OCI-LY3 (cell line): ENCODE measurements at regions not wholly inside any gene's neighbourhood (a gene's known extent, or its start where the extent isn't known, plus 50 kb on each side); places are given as distances from the start of the nearest gene placed in this dataset.
"Not testable (repeated sequence)": the region's sequence is repeated elsewhere in the genome, so short reads cannot be mapped to it uniquely, and the experiment has no call there.

Source experiments
- CTCF ChIP-seq: fragments of 200-600, 300-600 bp; sonication (generic); IDR thresholded peaks from 2 replicates; pipeline ENCODE4 v1.5.1; 2014; ENCODE audit warnings: antibody characterized with exemption, low read length, low read depth
- EZH2phosphoT487 ChIP-seq: fragments of 200-600 bp; shearing (Covaris generic); IDR thresholded peaks from 2 replicates; pipeline ENCODE4 v1.6.1; 2018; ENCODE audit warnings: antibody characterized with exemption, mixed run types, low read depth

- TF ChIP-seq CTCF, EZH2phosphoT487: not testable (repeated sequence)
These were observed 175.5 kb downstream of the TGFB2 start for GRCh38 chr1:218520646-218521045.
